ENCODE measurements at regions not wholly inside any gene's neighbourhood (a gene's known extent, or its start where the extent isn't known, plus 50 kb on each side); places are given as distances from the start of the nearest gene placed in this dataset.

GRCh38 chr1:221832151-221832550 is 90.3 kb upstream of the DUSP10 start (continued):
- TF ChIP-seq SIN3A (conservative IDR thresholded peaks at IDR 0.05 in 1 of 2, IDR thresholded peaks at IDR 0.05 in 1 of 2; ENCODE audit: low read depth in 1 of 2, low read length in 2 of 2) (no peak), RAD21 (IDR thresholded peaks at IDR 0.05 in 1 of 2, conservative IDR thresholded peaks at IDR 0.05 in 1 of 2; ENCODE audit: low read depth in 2 of 2, low read length in 2 of 2) (no peak), BRCA1 (IDR thresholded peaks at IDR 0.05; ENCODE audit: low read depth, low read length) (no peak), JUN (IDR thresholded peaks at IDR 0.05; ENCODE audit: low read depth, low read length) (no peak)

All from H1 (cell line).